MCF 10A (cell line): ENCODE measurements at regions not wholly inside any gene's neighbourhood (a gene's known extent, or its start where the extent isn't known, plus 50 kb on each side); places are given as distances from the start of the nearest gene placed in this dataset.

Experiments
- BruUV-seq: library from RNA; stranded (reverse); fragments of 400-500 nt; replicated peaks from 2 replicates; lab custom pipeline; 2021; lab: Mats Ljungman, UMichigan
- CTCF ChIA-PET: fragments of 300-600 bp; sonication (Branson Sonifier 250); formaldehyde crosslinking; extraction: SDS; loops from one replicate; lab custom pipeline; 2021; ENCODE audit warnings: antibody characterized with exemption, inconsistent platforms; lab: Yijun Ruan, JAX
- POLR2A ChIA-PET: fragments of 300-600, 350-650 bp; sonication (Branson Sonifier 250); formaldehyde crosslinking; extraction: SDS; loops from one replicate; lab custom pipeline; 2020; ENCODE audit warnings: antibody characterized with exemption, inconsistent platforms; lab: Yijun Ruan, JAX
- DNase-seq: peaks from one replicate; pipeline ENCODE4 v3.0.0-alpha.2; 2018; ENCODE audit not compliant: unreplicated experiment
- H3K27ac Mint-ChIP-seq: one replicate; pipeline ENCODE4 v1.8.0; 2022; ENCODE audit warnings: mild to moderate bottlenecking, low read depth, mixed read lengths; ENCODE audit not compliant: unreplicated experiment
- H3K27me3 Mint-ChIP-seq: one replicate; pipeline ENCODE4 v1.8.0; 2022; ENCODE audit warnings: mixed read lengths; ENCODE audit not compliant: insufficient read depth, unreplicated experiment
- H3K36me3 Mint-ChIP-seq: one replicate; pipeline ENCODE4 v1.8.0; 2022; ENCODE audit warnings: mild to moderate bottlenecking, moderate library complexity, mixed read lengths; ENCODE audit not compliant: insufficient read depth, unreplicated experiment
- H3K4me1 Mint-ChIP-seq: one replicate; pipeline ENCODE4 v1.8.0; 2022; ENCODE audit warnings: mixed read lengths; ENCODE audit not compliant: insufficient read depth, unreplicated experiment
- H3K4me3 Mint-ChIP-seq: one replicate; pipeline ENCODE4 v1.8.0; 2022; ENCODE audit warnings: mild to moderate bottlenecking, moderate library complexity, mixed read lengths; ENCODE audit not compliant: unreplicated experiment
- H3K9me3 Mint-ChIP-seq: one replicate; pipeline ENCODE4 v1.8.0; 2022; ENCODE audit warnings: mixed read lengths; ENCODE audit not compliant: unreplicated experiment
- intact Hi-C: fragments of 100-400 bp; cut with micrococcal nuclease; formaldehyde crosslinking; loops from 2 replicates; pipeline ENCODE4 v1.14.1; 2022
- TF ChIP-seq, protein P1 (sequence below): fragments of 200-600 bp; IDR thresholded peaks from one replicate; pipeline ENCODE4 v1.8.0; 2022; ENCODE audit warnings: antibody characterized with exemption, mild to moderate bottlenecking; ENCODE audit not compliant: unreplicated experiment

DNA sequence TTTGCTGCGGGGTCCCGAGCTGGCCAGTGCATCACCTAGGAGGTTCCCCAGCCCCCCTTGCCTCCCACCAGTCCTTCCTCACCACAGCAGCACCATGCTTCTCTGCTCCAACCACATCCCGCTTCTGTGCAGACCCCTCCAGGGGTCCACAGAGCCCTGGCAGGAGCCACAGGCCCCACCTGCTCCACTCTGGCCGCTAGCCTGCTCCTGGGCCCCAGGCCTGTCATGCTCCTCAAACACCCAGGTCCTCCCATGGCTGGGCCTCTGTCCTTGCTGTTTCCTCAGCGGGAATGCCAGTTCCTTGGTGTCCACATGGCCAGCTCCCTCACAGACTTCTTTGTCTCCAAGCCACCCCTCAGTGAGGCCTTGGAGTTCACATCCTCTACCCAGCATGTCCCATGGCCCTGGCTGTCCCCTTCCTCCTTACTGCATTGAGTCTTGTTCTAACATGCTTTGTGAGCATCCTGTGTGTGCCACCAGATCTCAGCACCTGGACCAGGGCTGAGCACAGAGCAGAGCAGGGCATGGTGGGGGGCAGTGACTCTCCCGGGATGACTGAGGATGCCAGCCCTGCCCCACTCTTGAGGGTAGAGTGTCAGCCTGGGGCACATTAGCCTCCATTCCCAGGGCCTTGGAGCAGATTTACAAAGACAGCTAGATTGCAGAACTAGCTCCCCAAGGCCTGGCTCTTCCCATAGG, 201.0 kb upstream of the HS6ST1 start:
- Mint-ChIP-seq H3K27me3 (no peaks in the 10 kb centered on the region), H3K9me3 (peaks cover 8% of the 10 kb centered on the region), H3K4me3 (no peak overlapping the region), H3K4me1 (no peaks in the 10 kb centered on the region), H3K27ac (no peak overlapping the region), H3K36me3 (no peaks in the 10 kb centered on the region)
- ChIA-PET CTCF (no interaction called here), POLR2A (interaction anchor here (0.5 kb wide), 1 partner anchor 16 kb away, joined by 3 read pairs; no protein-coding TSS in a partner anchor)
- no peak for DNase-seq
- TF ChIP-seq, protein P1, sequence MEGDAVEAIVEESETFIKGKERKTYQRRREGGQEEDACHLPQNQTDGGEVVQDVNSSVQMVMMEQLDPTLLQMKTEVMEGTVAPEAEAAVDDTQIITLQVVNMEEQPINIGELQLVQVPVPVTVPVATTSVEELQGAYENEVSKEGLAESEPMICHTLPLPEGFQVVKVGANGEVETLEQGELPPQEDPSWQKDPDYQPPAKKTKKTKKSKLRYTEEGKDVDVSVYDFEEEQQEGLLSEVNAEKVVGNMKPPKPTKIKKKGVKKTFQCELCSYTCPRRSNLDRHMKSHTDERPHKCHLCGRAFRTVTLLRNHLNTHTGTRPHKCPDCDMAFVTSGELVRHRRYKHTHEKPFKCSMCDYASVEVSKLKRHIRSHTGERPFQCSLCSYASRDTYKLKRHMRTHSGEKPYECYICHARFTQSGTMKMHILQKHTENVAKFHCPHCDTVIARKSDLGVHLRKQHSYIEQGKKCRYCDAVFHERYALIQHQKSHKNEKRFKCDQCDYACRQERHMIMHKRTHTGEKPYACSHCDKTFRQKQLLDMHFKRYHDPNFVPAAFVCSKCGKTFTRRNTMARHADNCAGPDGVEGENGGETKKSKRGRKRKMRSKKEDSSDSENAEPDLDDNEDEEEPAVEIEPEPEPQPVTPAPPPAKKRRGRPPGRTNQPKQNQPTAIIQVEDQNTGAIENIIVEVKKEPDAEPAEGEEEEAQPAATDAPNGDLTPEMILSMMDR, result no peak
- intact Hi-C loops, result no loop called here
- BruUV-seq, result no TSS peak

DNA sequence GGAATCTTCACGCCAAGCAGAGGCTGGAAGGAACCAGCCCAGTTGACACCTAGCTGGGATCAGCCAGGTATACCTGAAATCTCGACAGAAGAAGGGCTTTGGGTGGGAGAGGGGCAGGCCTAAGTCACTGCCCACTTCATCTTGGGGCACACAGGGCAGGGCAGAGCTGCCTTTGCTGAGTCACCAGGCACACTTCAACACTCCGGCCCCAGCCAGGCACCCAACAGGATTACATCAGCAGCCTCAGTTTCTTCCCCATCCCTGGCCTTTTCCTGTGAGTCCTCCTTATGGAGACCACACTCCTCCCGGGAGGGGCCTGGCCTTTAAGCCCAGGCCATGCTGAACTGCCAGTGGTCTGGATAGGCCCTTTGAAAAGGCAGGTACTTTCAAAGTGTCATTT, 201.7 kb upstream of the HS6ST1 start:
- TF ChIP-seq, protein P1, result no peak
- Mint-ChIP-seq H3K27ac (no peak overlapping the region), H3K4me3 (no peak overlapping the region), H3K9me3 (peaks cover 8% of the 10 kb centered on the region), H3K27me3 (no peaks in the 10 kb centered on the region), H3K4me1 (no peaks in the 10 kb centered on the region), H3K36me3 (no peaks in the 10 kb centered on the region)
- ChIA-PET CTCF (no interaction called here), POLR2A (interaction anchor here (0.5 kb wide), 1 partner anchor 15 kb away, joined by 3 read pairs; no protein-coding TSS in a partner anchor)
- no peak for DNase-seq
- no TSS peak for BruUV-seq
- intact Hi-C loops, result no loop called here

DNA sequence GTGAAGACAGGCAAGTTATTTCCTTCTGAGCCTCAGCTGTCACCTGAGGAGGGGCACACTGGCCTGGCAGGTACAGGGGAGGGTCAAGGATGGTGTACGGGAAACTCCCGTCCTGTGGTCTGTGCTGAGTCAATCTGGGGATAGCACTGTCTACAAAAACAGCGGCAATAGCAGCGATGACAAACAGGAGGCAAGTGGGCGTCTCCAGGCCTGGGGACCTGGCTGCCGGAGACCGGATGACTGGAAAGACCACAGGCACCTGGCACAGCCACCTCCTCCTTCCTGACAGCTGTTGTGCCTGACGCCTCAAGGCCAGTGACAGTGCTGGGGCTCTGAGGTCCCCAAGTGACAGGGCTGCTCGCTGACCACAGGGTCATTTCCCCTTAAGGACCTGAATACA, 202.1 kb upstream of the HS6ST1 start:
- ChIA-PET POLR2A (no interaction called here), CTCF (no interaction called here)
- BruUV-seq, result no TSS peak
- Mint-ChIP-seq H3K27me3 (no peaks in the 10 kb centered on the region), H3K27ac (no peak overlapping the region), H3K9me3 (peaks cover 8% of the 10 kb centered on the region), H3K4me3 (no peak overlapping the region), H3K4me1 (no peaks in the 10 kb centered on the region), H3K36me3 (no peaks in the 10 kb centered on the region)
- intact Hi-C loops, result no loop called here
- TF ChIP-seq, protein P1, result no peak
- peak; percentile 34 for DNase-seq

DNA sequence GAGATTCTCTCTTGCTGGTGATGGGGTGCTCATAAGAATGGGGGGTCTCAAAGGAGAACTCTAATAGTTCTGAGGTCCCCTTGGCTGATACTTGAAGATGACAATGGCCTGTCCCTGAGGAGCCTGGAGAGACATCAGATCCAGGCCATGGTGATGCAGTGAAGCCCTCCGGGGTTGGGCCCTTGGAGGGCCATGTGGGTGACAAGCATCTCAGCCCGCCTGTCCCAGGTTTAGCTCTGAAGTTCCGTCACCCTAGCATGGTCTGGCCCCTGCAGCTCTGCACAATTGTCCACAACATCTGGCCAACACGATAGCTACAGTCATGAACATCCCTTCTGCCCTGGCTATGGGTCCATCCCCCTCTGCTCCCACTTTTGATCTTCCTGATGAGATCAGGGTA, 202.8 kb upstream of the HS6ST1 start:
- ChIA-PET POLR2A (no interaction called here), CTCF (no interaction called here)
- Mint-ChIP-seq H3K4me3 (no peak overlapping the region), H3K36me3 (no peaks in the 10 kb centered on the region), H3K9me3 (peaks cover 8% of the 10 kb centered on the region), H3K4me1 (no peaks in the 10 kb centered on the region), H3K27ac (no peak overlapping the region), H3K27me3 (no peaks in the 10 kb centered on the region)
- TF ChIP-seq, protein P1, result no peak
- no TSS peak for BruUV-seq
- intact Hi-C loops, result no loop called here
- no peak for DNase-seq
